ENCODE measurements at regions not wholly inside any gene's neighbourhood (a gene's known extent, or its start where the extent isn't known, plus 50 kb on each side); places are given as distances from the start of the nearest gene placed in this dataset.

- TF ChIP-seq, protein P1, sequence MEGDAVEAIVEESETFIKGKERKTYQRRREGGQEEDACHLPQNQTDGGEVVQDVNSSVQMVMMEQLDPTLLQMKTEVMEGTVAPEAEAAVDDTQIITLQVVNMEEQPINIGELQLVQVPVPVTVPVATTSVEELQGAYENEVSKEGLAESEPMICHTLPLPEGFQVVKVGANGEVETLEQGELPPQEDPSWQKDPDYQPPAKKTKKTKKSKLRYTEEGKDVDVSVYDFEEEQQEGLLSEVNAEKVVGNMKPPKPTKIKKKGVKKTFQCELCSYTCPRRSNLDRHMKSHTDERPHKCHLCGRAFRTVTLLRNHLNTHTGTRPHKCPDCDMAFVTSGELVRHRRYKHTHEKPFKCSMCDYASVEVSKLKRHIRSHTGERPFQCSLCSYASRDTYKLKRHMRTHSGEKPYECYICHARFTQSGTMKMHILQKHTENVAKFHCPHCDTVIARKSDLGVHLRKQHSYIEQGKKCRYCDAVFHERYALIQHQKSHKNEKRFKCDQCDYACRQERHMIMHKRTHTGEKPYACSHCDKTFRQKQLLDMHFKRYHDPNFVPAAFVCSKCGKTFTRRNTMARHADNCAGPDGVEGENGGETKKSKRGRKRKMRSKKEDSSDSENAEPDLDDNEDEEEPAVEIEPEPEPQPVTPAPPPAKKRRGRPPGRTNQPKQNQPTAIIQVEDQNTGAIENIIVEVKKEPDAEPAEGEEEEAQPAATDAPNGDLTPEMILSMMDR (IDR thresholded peaks at IDR 0.05) = no peak
- no peak for TF ChIP-seq POLR2A (IDR thresholded peaks at IDR 0.05)
Measured at GRCh38 chr20:52612046-52612632, 360.0 kb upstream of the TSHZ2 start.
